GM12891 (cell line): ENCODE measurements at regions not wholly inside any gene's neighbourhood (a gene's known extent, or its start where the extent isn't known, plus 50 kb on each side); places are given as distances from the start of the nearest gene placed in this dataset.

Experiments
- POLR2A ChIP-seq: IDR thresholded peaks from 2 replicates; pipeline ENCODE4 v1.6.1; 2011; ENCODE audit warnings: low read depth, low read length, control low read depth
- POLR2AphosphoS5 ChIP-seq: IDR thresholded peaks from 2 replicates; pipeline ENCODE4 v1.6.1; 2011; ENCODE audit warnings: low read depth, low read length, control low read depth

GRCh38 chr5:8691221-8691620 is 822.3 kb downstream of the MTRR start:
- TF ChIP-seq POLR2A (no peak), POLR2AphosphoS5 (no peak)
